SU-DHL-6 (cell line): ENCODE measurements at regions not wholly inside any gene's neighbourhood (a gene's known extent, or its start where the extent isn't known, plus 50 kb on each side); places are given as distances from the start of the nearest gene placed in this dataset.

Experiments used
- H2AFZ ChIP-seq: fragments of 200-600 bp; sonication (generic); 2 replicates; pipeline ENCODE4 v1.6.1; 2014; ENCODE audit warnings: low read depth, mild to moderate bottlenecking, moderate library complexity, mixed read lengths, antibody characterized with exemption, low read length; ENCODE audit not compliant: severe bottlenecking
- H3F3A ChIP-seq: fragments of 200-600 bp; shearing (Covaris generic); 2 replicates; pipeline ENCODE4 v1.6.0; 2016; ENCODE audit warnings: antibody characterized with exemption, mild to moderate bottlenecking; ENCODE audit not compliant: insufficient read depth
- H3K27ac ChIP-seq: fragments of 200-600 bp; sonication (generic); 2 replicates; pipeline ENCODE4 v1.5.1; 2016; ENCODE audit warnings: low read depth, mild to moderate bottlenecking, low read length, moderate library complexity, mixed read lengths
- H3K27me3 ChIP-seq: fragments of 200-600 bp; sonication (generic), shearing (Covaris generic); 2 replicates; pipeline ENCODE4 v1.6.0; 2014; ENCODE audit warnings: mild to moderate bottlenecking, low read length
- H3K36me3 ChIP-seq: fragments of 200-600 bp; sonication (generic); 2 replicates; pipeline ENCODE4 v1.6.1; 2014; ENCODE audit warnings: mild to moderate bottlenecking, low read length, mixed read lengths
- H3K4me2 ChIP-seq: fragments of 300-600, 200-600 bp; shearing (Covaris generic), sonication (generic); 2 replicates; pipeline ENCODE4 v1.6.0; 2014; ENCODE audit warnings: low read length, low read depth, mild to moderate bottlenecking; ENCODE audit not compliant: poor library complexity, severe bottlenecking
- H3K4me3 ChIP-seq: fragments of 200-600 bp; sonication (generic); 2 replicates; pipeline ENCODE4 v1.5.1; 2014; ENCODE audit warnings: antibody characterized with exemption, low read length, mild to moderate bottlenecking, mixed read lengths; ENCODE audit not compliant: insufficient read depth, poor library complexity, severe bottlenecking
- H3K79me2 ChIP-seq: fragments of 200-600 bp; sonication (generic); 2 replicates; pipeline ENCODE4 v1.6.1; 2014; ENCODE audit warnings: mild to moderate bottlenecking, low read length, moderate library complexity; ENCODE audit not compliant: insufficient read depth
- H3K9ac ChIP-seq: fragments of 200-600 bp; sonication (generic); 2 replicates; pipeline ENCODE4 v1.7.0; 2014; ENCODE audit warnings: mild to moderate bottlenecking, low read length
- H3K9me2 ChIP-seq: fragments of 200-600 bp; sonication (generic); replicated peaks from 2 replicates; pipeline ENCODE4 v1.6.1; 2014; ENCODE audit warnings: low read length; ENCODE audit not compliant: insufficient read depth
- H3K9me3 ChIP-seq: fragments of 200-600 bp; sonication (generic); 2 replicates; pipeline ENCODE4 v1.6.1; 2014; ENCODE audit warnings: low read length, mixed read lengths; ENCODE audit not compliant: insufficient read depth
- H4K20me1 ChIP-seq: fragments of 200-600 bp; sonication (generic); 2 replicates; pipeline ENCODE4 v1.6.1; 2014; ENCODE audit warnings: low read depth, mild to moderate bottlenecking, antibody characterized with exemption, low read length, moderate library complexity, mixed read lengths
- CTCF ChIP-seq: fragments of 200-600 bp; sonication (generic); IDR thresholded peaks from one replicate; pipeline ENCODE4 v1.5.1; 2017; ENCODE audit warnings: antibody characterized with exemption, mild to moderate bottlenecking, low read length, moderate library complexity; ENCODE audit not compliant: insufficient read depth, poor library complexity, severe bottlenecking
- EZH2phosphoT487 ChIP-seq: fragments of 200-600 bp; sonication (generic), shearing (Covaris generic); conservative IDR thresholded peaks from 2 replicates; pipeline ENCODE4 v1.6.1; 2018; ENCODE audit warnings: mild to moderate bottlenecking, antibody characterized with exemption, low read length, moderate library complexity, mixed read lengths

GRCh38 chr2:221283896-221284545, 288.1 kb downstream of the EPHA4 start:
- H2AFZ ChIP-seq: no peak overlapping the region

GRCh38 chr2:221285148-221285547, 287.0 kb downstream of the EPHA4 start:
- TF ChIP-seq EZH2phosphoT487 (no peak), CTCF (no peak)
- no peaks in the 10 kb centered on the region for H3F3A ChIP-seq
- H4K20me1 ChIP-seq: no peaks in the 10 kb centered on the region
- H3K36me3 ChIP-seq: no peaks in the 10 kb centered on the region
- H3K9me3 ChIP-seq: no peaks in the 10 kb centered on the region
- H3K4me3 ChIP-seq: no peak overlapping the region
- no peaks in the 10 kb centered on the region for H3K9me2 ChIP-seq
- no peaks in the 10 kb centered on the region for H3K27me3 ChIP-seq
- no peak overlapping the region for H3K9ac ChIP-seq
- no peak overlapping the region for H3K4me2 ChIP-seq
- no peak overlapping the region for H2AFZ ChIP-seq
- H3K79me2 ChIP-seq: no peaks in the 10 kb centered on the region
- no peak overlapping the region for H3K27ac ChIP-seq

More at GRCh38 chr2:221283896-221284545, 288.1 kb downstream of the EPHA4 start:
- H3K4me3 ChIP-seq: no peak overlapping the region
- no peaks in the 10 kb centered on the region for H3K9me3 ChIP-seq
- H3F3A ChIP-seq: no peaks in the 10 kb centered on the region
- H3K9me2 ChIP-seq: no peaks in the 10 kb centered on the region
- H3K27me3 ChIP-seq: no peaks in the 10 kb centered on the region
- no peak overlapping the region for H3K27ac ChIP-seq
- no peak overlapping the region for H3K9ac ChIP-seq
- no peaks in the 10 kb centered on the region for H3K79me2 ChIP-seq
- H3K4me2 ChIP-seq: no peak overlapping the region
- H3K36me3 ChIP-seq: no peaks in the 10 kb centered on the region
- no peaks in the 10 kb centered on the region for H4K20me1 ChIP-seq
- TF ChIP-seq CTCF (no peak), EZH2phosphoT487 (no peak)

- H3K36me3 ChIP-seq: no peaks in the 10 kb centered on the region
- no peaks in the 10 kb centered on the region for H3K9me3 ChIP-seq
- no peaks in the 10 kb centered on the region for H3K27me3 ChIP-seq
- no peak overlapping the region for H2AFZ ChIP-seq
- no peaks in the 10 kb centered on the region for H3F3A ChIP-seq
- H3K27ac ChIP-seq: no peak overlapping the region
- no peak overlapping the region for H3K9ac ChIP-seq
- no peak overlapping the region for H3K4me2 ChIP-seq
- no peaks in the 10 kb centered on the region for H3K9me2 ChIP-seq
- no peak overlapping the region for H3K4me3 ChIP-seq
- TF ChIP-seq EZH2phosphoT487 (no peak), CTCF (no peak)
- no peaks in the 10 kb centered on the region for H3K79me2 ChIP-seq
- H4K20me1 ChIP-seq: no peaks in the 10 kb centered on the region
Observed at GRCh38 chr2:221286406-221286805, 285.7 kb downstream of the EPHA4 start.
